Loucy (cell line): ENCODE measurements at regions not wholly inside any gene's neighbourhood (a gene's known extent, or its start where the extent isn't known, plus 50 kb on each side); places are given as distances from the start of the nearest gene placed in this dataset.

Source experiments
- H2AFZ ChIP-seq: fragments of 200-600 bp; sonication (generic); 2 replicates; pipeline ENCODE4 v1.6.0; 2016; ENCODE audit warnings: antibody characterized with exemption, mild to moderate bottlenecking, low read length, moderate library complexity
- H3F3A ChIP-seq: fragments of 200-600 bp; 2 replicates; pipeline ENCODE4 v1.6.0; 2016; ENCODE audit warnings: antibody characterized with exemption, low read depth, mild to moderate bottlenecking
- H3K27me3 ChIP-seq: fragments of 200-600 bp; sonication (generic); 2 replicates; pipeline ENCODE4 v1.6.1; 2014; ENCODE audit warnings: low read length, mild to moderate bottlenecking; ENCODE audit not compliant: insufficient read depth, poor library complexity, severe bottlenecking
- H3K36me3 ChIP-seq: fragments of 200-600 bp; sonication (generic); 2 replicates; pipeline ENCODE4 v1.6.1; 2016; ENCODE audit warnings: low read length; ENCODE audit not compliant: insufficient read depth
- H3K4me1 ChIP-seq: fragments of 200-600 bp; sonication (generic); 2 replicates; pipeline ENCODE4 v1.5.1; 2014; ENCODE audit warnings: low read length, mild to moderate bottlenecking; ENCODE audit not compliant: insufficient read depth, poor library complexity, severe bottlenecking
- H3K4me2 ChIP-seq: fragments of 200-600 bp; sonication (generic); 2 replicates; pipeline ENCODE4 v1.6.0; 2014; ENCODE audit warnings: antibody characterized with exemption, low read length, low read depth, mild to moderate bottlenecking; ENCODE audit not compliant: poor library complexity, severe bottlenecking
- H3K4me3 ChIP-seq: fragments of 200-600 bp; sonication (generic); 2 replicates; pipeline ENCODE4 v1.5.1; 2014; ENCODE audit warnings: low read length, mild to moderate bottlenecking, mixed read lengths; ENCODE audit not compliant: poor library complexity, severe bottlenecking
- H3K79me2 ChIP-seq: fragments of 200-600 bp; sonication (generic); 2 replicates; pipeline ENCODE4 v1.6.1; 2014; ENCODE audit warnings: low read length; ENCODE audit not compliant: insufficient read depth
- H3K9ac ChIP-seq: fragments of 200-600 bp; sonication (generic); 2 replicates; pipeline ENCODE4 v1.6.0; 2014; ENCODE audit warnings: mild to moderate bottlenecking, low read depth, low read length, moderate library complexity; ENCODE audit not compliant: poor library complexity, severe bottlenecking
- H3K9me2 ChIP-seq: fragments of 200-600 bp; sonication (generic); replicated peaks from 2 replicates; pipeline ENCODE4 v1.6.1; 2016; ENCODE audit warnings: low read depth, low read length, mixed read lengths
- H3K9me3 ChIP-seq: fragments of 200-600 bp; sonication (generic); 2 replicates; pipeline ENCODE4 v1.6.1; 2014; ENCODE audit warnings: mild to moderate bottlenecking, antibody characterized with exemption, low read length, low read depth; ENCODE audit not compliant: insufficient read depth
- H4K20me1 ChIP-seq: fragments of 200-600 bp; sonication (generic); 2 replicates; pipeline ENCODE4 v1.6.0; 2014; ENCODE audit warnings: antibody characterized with exemption, low read length, mild to moderate bottlenecking; ENCODE audit not compliant: insufficient read depth, poor library complexity, severe bottlenecking
- EZH2phosphoT487 ChIP-seq: fragments of 200-600 bp; IDR thresholded peaks from 2 replicates; pipeline ENCODE4 v1.6.1; 2018; ENCODE audit warnings: antibody characterized with exemption, mild to moderate bottlenecking, moderate library complexity, borderline replicate concordance
- TF ChIP-seq, protein P1 (sequence below): fragments of 200-600 bp; sonication (generic); conservative IDR thresholded peaks from 2 replicates; pipeline ENCODE4 v1.5.1; 2014; ENCODE audit warnings: mild to moderate bottlenecking, antibody characterized with exemption, low read length

DNA sequence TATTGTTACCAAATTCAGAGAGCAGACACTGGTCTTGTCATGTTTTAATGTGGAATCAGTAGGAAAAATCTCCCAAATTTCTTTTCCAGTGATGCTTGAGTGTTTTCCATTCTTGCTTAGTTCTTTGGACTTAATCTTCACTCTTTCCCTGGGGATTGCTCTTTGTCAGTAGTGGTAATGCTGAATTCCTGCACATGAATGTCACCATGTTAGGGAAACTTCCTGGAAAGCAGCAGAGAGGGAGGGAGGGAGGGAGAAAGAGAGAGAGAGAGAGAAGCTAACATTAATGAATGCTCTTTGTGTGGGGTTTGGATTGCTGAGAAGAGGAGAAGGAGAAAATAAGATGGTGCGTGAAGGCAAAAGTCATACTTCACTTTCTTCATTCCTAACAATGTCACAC, 295.3 kb upstream of the COBL start:
- Histone ChIP-seq H3K9me3 (no peaks in the 10 kb centered on the region), H3K27me3 (no peaks in the 10 kb centered on the region), H3K9me2 (no peaks in the 10 kb centered on the region), H3K36me3 (no peaks in the 10 kb centered on the region), H3K4me3 (no peak overlapping the region), H4K20me1 (no peaks in the 10 kb centered on the region), H3K4me2 (no peak overlapping the region), H3K9ac (no peak overlapping the region), H3K79me2 (no peaks in the 10 kb centered on the region), H3F3A (no peaks in the 10 kb centered on the region), H2AFZ (no peak overlapping the region), H3K4me1 (no peaks in the 10 kb centered on the region)
- TF ChIP-seq, protein P1, sequence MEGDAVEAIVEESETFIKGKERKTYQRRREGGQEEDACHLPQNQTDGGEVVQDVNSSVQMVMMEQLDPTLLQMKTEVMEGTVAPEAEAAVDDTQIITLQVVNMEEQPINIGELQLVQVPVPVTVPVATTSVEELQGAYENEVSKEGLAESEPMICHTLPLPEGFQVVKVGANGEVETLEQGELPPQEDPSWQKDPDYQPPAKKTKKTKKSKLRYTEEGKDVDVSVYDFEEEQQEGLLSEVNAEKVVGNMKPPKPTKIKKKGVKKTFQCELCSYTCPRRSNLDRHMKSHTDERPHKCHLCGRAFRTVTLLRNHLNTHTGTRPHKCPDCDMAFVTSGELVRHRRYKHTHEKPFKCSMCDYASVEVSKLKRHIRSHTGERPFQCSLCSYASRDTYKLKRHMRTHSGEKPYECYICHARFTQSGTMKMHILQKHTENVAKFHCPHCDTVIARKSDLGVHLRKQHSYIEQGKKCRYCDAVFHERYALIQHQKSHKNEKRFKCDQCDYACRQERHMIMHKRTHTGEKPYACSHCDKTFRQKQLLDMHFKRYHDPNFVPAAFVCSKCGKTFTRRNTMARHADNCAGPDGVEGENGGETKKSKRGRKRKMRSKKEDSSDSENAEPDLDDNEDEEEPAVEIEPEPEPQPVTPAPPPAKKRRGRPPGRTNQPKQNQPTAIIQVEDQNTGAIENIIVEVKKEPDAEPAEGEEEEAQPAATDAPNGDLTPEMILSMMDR: no peak
- no peak for TF ChIP-seq EZH2phosphoT487

DNA sequence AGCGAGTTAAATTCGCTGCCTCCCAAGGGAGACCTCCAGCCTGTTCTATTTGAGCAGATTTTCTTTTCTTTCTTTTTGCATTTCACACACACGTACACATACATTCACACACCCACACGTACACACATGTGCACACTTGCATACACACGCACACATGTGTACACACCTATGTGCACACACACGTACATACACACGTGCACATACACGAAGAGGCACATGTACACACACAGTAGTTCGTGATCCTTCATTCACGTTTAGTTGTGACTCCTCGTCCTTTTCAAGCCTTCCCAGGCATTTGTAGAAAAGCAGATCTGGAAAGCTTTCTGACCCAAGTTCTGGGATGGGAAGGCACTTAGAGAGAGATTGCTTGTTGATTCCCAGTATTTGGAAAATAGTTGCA, 290.8 kb upstream of the COBL start:
- TF ChIP-seq, protein P1: no peak
- no peak for TF ChIP-seq EZH2phosphoT487
- Histone ChIP-seq H3K4me2 (no peak overlapping the region), H2AFZ (no peak overlapping the region), H3K79me2 (no peaks in the 10 kb centered on the region), H3F3A (no peaks in the 10 kb centered on the region), H3K9me2 (no peaks in the 10 kb centered on the region), H4K20me1 (no peaks in the 10 kb centered on the region), H3K36me3 (no peaks in the 10 kb centered on the region), H3K4me1 (no peaks in the 10 kb centered on the region), H3K9me3 (no peaks in the 10 kb centered on the region), H3K9ac (no peak overlapping the region), H3K27me3 (no peaks in the 10 kb centered on the region), H3K4me3 (no peak overlapping the region)

DNA sequence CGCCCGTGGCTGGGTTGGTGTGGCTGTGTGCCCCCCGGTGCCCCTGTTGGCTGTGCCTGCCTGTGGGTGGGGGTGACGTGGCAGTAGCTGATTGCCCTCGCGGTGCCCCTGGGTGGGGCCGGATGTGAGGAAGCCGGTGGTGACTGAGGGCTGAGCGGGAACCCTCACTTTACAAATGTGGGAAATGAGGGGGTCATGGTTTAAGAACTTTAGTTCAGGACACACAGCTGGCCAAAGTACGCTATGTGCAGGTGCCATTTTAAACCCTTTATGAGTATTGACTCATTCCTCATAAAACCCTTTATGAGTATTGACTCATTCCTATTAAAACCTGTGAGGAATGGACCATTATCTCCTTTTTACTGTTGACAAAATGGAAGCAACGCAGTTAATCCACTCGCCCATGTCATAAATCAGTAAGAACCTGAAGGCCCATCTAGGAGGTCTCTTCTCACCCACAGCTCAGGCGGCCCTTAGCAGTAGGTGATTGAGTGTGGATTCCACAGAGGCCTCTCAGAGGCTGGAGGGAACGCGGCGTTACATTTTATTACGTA, 290.1 kb upstream of the COBL start:
- no peaks in the 10 kb centered on the region for H4K20me1 ChIP-seq
- no peaks in the 10 kb centered on the region for H3K9me2 ChIP-seq
- H3K36me3 ChIP-seq: no peaks in the 10 kb centered on the region
- H3K9me3 ChIP-seq: no peaks in the 10 kb centered on the region; the same call in 1 of the 2 replicates
- TF ChIP-seq EZH2phosphoT487: no peak
- TF ChIP-seq, protein P1: no peak
- no peaks in the 10 kb centered on the region for H3K27me3 ChIP-seq
- no peaks in the 10 kb centered on the region for H3K4me1 ChIP-seq
- H2AFZ ChIP-seq: no peak overlapping the region
- no peak overlapping the region for H3K4me3 ChIP-seq
- H3F3A ChIP-seq: no peaks in the 10 kb centered on the region
- no peak overlapping the region for H3K4me2 ChIP-seq
- H3K9ac ChIP-seq: no peak overlapping the region
- no peaks in the 10 kb centered on the region for H3K79me2 ChIP-seq
